ENCODE measurements at regions not wholly inside any gene's neighbourhood (a gene's known extent, or its start where the extent isn't known, plus 50 kb on each side); places are given as distances from the start of the nearest gene placed in this dataset.

- H3K9ac ChIP-seq (ENCODE audit: low read length), result no peak overlapping the region
- no peaks in the 10 kb centered on the region for H3K36me3 ChIP-seq (ENCODE audit: insufficient read depth, low read length)
- H3K9me3 ChIP-seq (ENCODE audit: low read length), result no peaks in the 10 kb centered on the region
- no peaks in the 10 kb centered on the region for H3K27me3 ChIP-seq (ENCODE audit: control insufficient read depth in 1 of 2, insufficient read depth in 2 of 2, low read length in 2 of 2)
- no peak overlapping the region for H3K4me3 ChIP-seq (ENCODE audit: low read depth in 1 of 2, low read length in 2 of 2)
- no peaks in the 10 kb centered on the region for H3K4me1 ChIP-seq (ENCODE audit: insufficient read depth, low read length)
- H3K27ac ChIP-seq (ENCODE audit: low read depth, low read length), result no peak overlapping the region
Measured at GRCh38 chr17:77502626-77503292, 362.0 kb downstream of the SEC14L1 start.

- Histone ChIP-seq H3K27me3 (ENCODE audit: control insufficient read depth in 1 of 2, insufficient read depth in 2 of 2, low read length in 2 of 2) (no peaks in the 10 kb centered on the region), H3K36me3 (ENCODE audit: insufficient read depth, low read length) (no peaks in the 10 kb centered on the region), H3K4me1 (ENCODE audit: insufficient read depth, low read length) (no peaks in the 10 kb centered on the region), H3K27ac (ENCODE audit: low read depth, low read length) (no peak overlapping the region), H3K9me3 (ENCODE audit: low read length) (no peaks in the 10 kb centered on the region), H3K4me3 (ENCODE audit: low read depth in 1 of 2, low read length in 2 of 2) (no peak overlapping the region), H3K9ac (ENCODE audit: low read length) (no peak overlapping the region)
Measured at GRCh38 chr17:77503293-77503655, 362.5 kb downstream of the SEC14L1 start.

- H3K4me3 ChIP-seq (ENCODE audit: low read depth in 1 of 2, low read length in 2 of 2), result no peak overlapping the region
- H3K27me3 ChIP-seq (ENCODE audit: control insufficient read depth in 1 of 2, insufficient read depth in 2 of 2, low read length in 2 of 2), result no peaks in the 10 kb centered on the region
Measured at GRCh38 chr17:77503916-77504651, 363.3 kb downstream of the SEC14L1 start.

GRCh38 chr17:77504652-77505155, 363.9 kb downstream of the SEC14L1 start:
- no peak overlapping the region for H3K4me3 ChIP-seq (ENCODE audit: low read depth in 1 of 2, low read length in 2 of 2)
- no peak overlapping the region for H3K9ac ChIP-seq (ENCODE audit: low read length)

More at GRCh38 chr17:77503916-77504651, 363.3 kb downstream of the SEC14L1 start:
- Histone ChIP-seq H3K36me3 (ENCODE audit: insufficient read depth, low read length) (no peaks in the 10 kb centered on the region), H3K9me3 (ENCODE audit: low read length) (no peaks in the 10 kb centered on the region), H3K9ac (ENCODE audit: low read length) (no peak overlapping the region), H3K27ac (ENCODE audit: low read depth, low read length) (no peak overlapping the region), H3K4me1 (ENCODE audit: insufficient read depth, low read length) (no peaks in the 10 kb centered on the region)

GRCh38 chr17:77505181-77505639, 364.4 kb downstream of the SEC14L1 start:
- Histone ChIP-seq H3K9me3 (ENCODE audit: low read length) (no peaks in the 10 kb centered on the region), H3K27me3 (ENCODE audit: control insufficient read depth in 1 of 2, insufficient read depth in 2 of 2, low read length in 2 of 2) (no peaks in the 10 kb centered on the region), H3K4me3 (ENCODE audit: low read depth in 1 of 2, low read length in 2 of 2) (no peak overlapping the region), H3K9ac (ENCODE audit: low read length) (no peak overlapping the region), H3K4me1 (ENCODE audit: insufficient read depth, low read length) (no peaks in the 10 kb centered on the region), H3K36me3 (ENCODE audit: insufficient read depth, low read length) (no peaks in the 10 kb centered on the region), H3K27ac (ENCODE audit: low read depth, low read length) (no peak overlapping the region)

More at GRCh38 chr17:77504652-77505155, 363.9 kb downstream of the SEC14L1 start:
- Histone ChIP-seq H3K4me1 (ENCODE audit: insufficient read depth, low read length) (no peaks in the 10 kb centered on the region), H3K36me3 (ENCODE audit: insufficient read depth, low read length) (no peaks in the 10 kb centered on the region), H3K9me3 (ENCODE audit: low read length) (no peaks in the 10 kb centered on the region), H3K27me3 (ENCODE audit: control insufficient read depth in 1 of 2, insufficient read depth in 2 of 2, low read length in 2 of 2) (no peaks in the 10 kb centered on the region), H3K27ac (ENCODE audit: low read depth, low read length) (no peak overlapping the region)

GRCh38 chr17:77506371-77506991, 365.7 kb downstream of the SEC14L1 start:
- H3K27me3 ChIP-seq (ENCODE audit: control insufficient read depth in 1 of 2, insufficient read depth in 2 of 2, low read length in 2 of 2), result no peaks in the 10 kb centered on the region
- H3K36me3 ChIP-seq (ENCODE audit: insufficient read depth, low read length), result no peaks in the 10 kb centered on the region
- no peak overlapping the region for H3K9ac ChIP-seq (ENCODE audit: low read length)
- H3K27ac ChIP-seq (ENCODE audit: low read depth, low read length), result no peak overlapping the region
- H3K9me3 ChIP-seq (ENCODE audit: low read length), result no peaks in the 10 kb centered on the region
- no peaks in the 10 kb centered on the region for H3K4me1 ChIP-seq (ENCODE audit: insufficient read depth, low read length)
- no peak overlapping the region for H3K4me3 ChIP-seq (ENCODE audit: low read depth in 1 of 2, low read length in 2 of 2)

GRCh38 chr17:77507111-77507885, 366.5 kb downstream of the SEC14L1 start:
- Histone ChIP-seq H3K9me3 (ENCODE audit: low read length) (no peaks in the 10 kb centered on the region), H3K4me1 (ENCODE audit: insufficient read depth, low read length) (no peaks in the 10 kb centered on the region), H3K36me3 (ENCODE audit: insufficient read depth, low read length) (no peaks in the 10 kb centered on the region), H3K4me3 (ENCODE audit: low read depth in 1 of 2, low read length in 2 of 2) (no peak overlapping the region), H3K27me3 (ENCODE audit: control insufficient read depth in 1 of 2, insufficient read depth in 2 of 2, low read length in 2 of 2) (no peaks in the 10 kb centered on the region), H3K9ac (ENCODE audit: low read length) (no peak overlapping the region), H3K27ac (ENCODE audit: low read depth, low read length) (no peak overlapping the region)

GRCh38 chr17:77508047-77508715, 367.4 kb downstream of the SEC14L1 start:
- Histone ChIP-seq H3K27me3 (ENCODE audit: control insufficient read depth in 1 of 2, insufficient read depth in 2 of 2, low read length in 2 of 2) (no peaks in the 10 kb centered on the region), H3K9ac (ENCODE audit: low read length) (no peak overlapping the region), H3K9me3 (ENCODE audit: low read length) (no peaks in the 10 kb centered on the region), H3K36me3 (ENCODE audit: insufficient read depth, low read length) (no peaks in the 10 kb centered on the region), H3K4me1 (ENCODE audit: insufficient read depth, low read length) (no peaks in the 10 kb centered on the region), H3K27ac (ENCODE audit: low read depth, low read length) (no peak overlapping the region), H3K4me3 (ENCODE audit: low read depth in 1 of 2, low read length in 2 of 2) (no peak overlapping the region)

- H3K4me1 ChIP-seq (ENCODE audit: insufficient read depth, low read length), result no peaks in the 10 kb centered on the region
- H3K9me3 ChIP-seq (ENCODE audit: low read length), result no peaks in the 10 kb centered on the region
- no peaks in the 10 kb centered on the region for H3K27me3 ChIP-seq (ENCODE audit: control insufficient read depth in 1 of 2, insufficient read depth in 2 of 2, low read length in 2 of 2)
- no peak overlapping the region for H3K27ac ChIP-seq (ENCODE audit: low read depth, low read length)
- no peak overlapping the region for H3K4me3 ChIP-seq (ENCODE audit: low read depth in 1 of 2, low read length in 2 of 2)
- H3K36me3 ChIP-seq (ENCODE audit: insufficient read depth, low read length), result no peaks in the 10 kb centered on the region
- H3K9ac ChIP-seq (ENCODE audit: low read length), result no peak overlapping the region
Measured at GRCh38 chr17:77509089-77509488, 368.3 kb downstream of the SEC14L1 start.

- Histone ChIP-seq H3K36me3 (ENCODE audit: insufficient read depth, low read length) (no peaks in the 10 kb centered on the region), H3K27me3 (ENCODE audit: control insufficient read depth in 1 of 2, insufficient read depth in 2 of 2, low read length in 2 of 2) (no peaks in the 10 kb centered on the region), H3K4me1 (ENCODE audit: insufficient read depth, low read length) (no peaks in the 10 kb centered on the region), H3K27ac (ENCODE audit: low read depth, low read length) (no peak overlapping the region), H3K4me3 (ENCODE audit: low read depth in 1 of 2, low read length in 2 of 2) (no peak overlapping the region), H3K9me3 (ENCODE audit: low read length) (no peaks in the 10 kb centered on the region), H3K9ac (ENCODE audit: low read length) (no peak overlapping the region)
Measured at GRCh38 chr17:77509599-77509998, 368.8 kb downstream of the SEC14L1 start.

Measured in muscle layer of colon (tissue), 2 donors.